HepG2 (cell line): ENCODE measurements at regions not wholly inside any gene's neighbourhood (a gene's known extent, or its start where the extent isn't known, plus 50 kb on each side); places are given as distances from the start of the nearest gene placed in this dataset.

Experiments used
- ARNTL ChIP-seq: sonication (generic); formaldehyde crosslinking; IDR thresholded peaks from 2 replicates; pipeline ENCODE4 v1.4.0; 2020; ENCODE audit warnings: mild to moderate bottlenecking, missing genetic modification reagents
- CBX5 ChIP-seq: sonication (generic); formaldehyde crosslinking; IDR thresholded peaks from 2 replicates; pipeline ENCODE4 v1.4.0; 2020; ENCODE audit warnings: missing genetic modification reagents, borderline replicate concordance
- DMAP1 ChIP-seq: IDR thresholded peaks from 2 replicates; pipeline ENCODE4 v1.6.1; 2016
- EHMT2 ChIP-seq: fragments of 200-600 bp; sonication (generic); IDR thresholded peaks from 2 replicates; pipeline ENCODE4 v1.7.0; 2017; ENCODE audit warnings: antibody characterized with exemption, low read depth, low read length, borderline replicate concordance
- ERF ChIP-seq: IDR thresholded peaks from 2 replicates; pipeline ENCODE4 v1.6.1; 2018; ENCODE audit warnings: missing biosample characterization, missing genetic modification reagents
- FOXA1 ChIP-seq, 2 experiments: fragments of 450-650 bp in 1 of 2; sonication (generic) in 1 of 2; formaldehyde crosslinking in 1 of 2; IDR thresholded peaks; 2 replicates each; pipeline versions ENCODE4 v1.4.0 to v1.6.1; 2016 to 2020; ENCODE audit warnings: missing genetic modification reagents in 1 of 2
- FOXP1 ChIP-seq, 2 experiments: fragments of 450-650 bp in 1 of 2; IDR thresholded peaks; 2 replicates each; pipeline ENCODE4 v1.6.1; 2017 to 2018; ENCODE audit warnings: antibody characterized with exemption in 1 of 2
- FOXP4 ChIP-seq: sonication (generic); formaldehyde crosslinking; IDR thresholded peaks from 2 replicates; pipeline ENCODE4 v1.4.0; 2020; ENCODE audit warnings: missing genetic modification reagents
- HDAC2 ChIP-seq: sonication (generic); formaldehyde crosslinking; IDR thresholded peaks from 2 replicates; pipeline ENCODE4 v1.4.0; 2020; ENCODE audit warnings: missing genetic modification reagents
- HOMEZ ChIP-seq: IDR thresholded peaks from 2 replicates; pipeline ENCODE4 v1.6.1; 2016; ENCODE audit warnings: low read depth
- MIER3 ChIP-seq: IDR thresholded peaks from 2 replicates; pipeline ENCODE4 v1.6.1; 2016; ENCODE audit warnings: missing compliant biosample characterization, borderline replicate concordance
- NFYC ChIP-seq: IDR thresholded peaks from 2 replicates; pipeline ENCODE4 v1.6.1; 2016; ENCODE audit warnings: missing genetic modification reagents, missing compliant biosample characterization
- PCBP2 ChIP-seq: fragments of 200-400 bp; formaldehyde crosslinking; optimal IDR thresholded peaks from 2 replicates; pipeline ENCODE3; 2018; ENCODE audit warnings: low read length, low read depth; ENCODE audit not compliant: poor library complexity, severe bottlenecking
- PHF5A ChIP-seq: IDR thresholded peaks from one replicate; pipeline ENCODE4 v1.6.1; 2018; ENCODE audit warnings: low read depth, missing genetic modification reagents; ENCODE audit not compliant: unreplicated experiment
- POGZ ChIP-seq: sonication (generic); formaldehyde crosslinking; IDR thresholded peaks from 2 replicates; pipeline ENCODE4 v1.4.0; 2020; ENCODE audit warnings: mild to moderate bottlenecking, missing genetic modification reagents
- TEAD3 ChIP-seq: optimal IDR thresholded peaks from 2 replicates; pipeline ENCODE3; 2016; ENCODE audit warnings: borderline replicate concordance
- TRIM24 ChIP-seq: sonication (generic); formaldehyde crosslinking; IDR thresholded peaks from 2 replicates; pipeline ENCODE4 v1.8.0; 2022; ENCODE audit warnings: mild to moderate bottlenecking, missing genetic modification reagents
- U2AF1 ChIP-seq: fragments of 200-400 bp; formaldehyde crosslinking; optimal IDR thresholded peaks from 2 replicates; pipeline ENCODE3; 2017; ENCODE audit warnings: mild to moderate bottlenecking, low read depth, low read length
- ZBTB44 ChIP-seq: sonication (generic); formaldehyde crosslinking; IDR thresholded peaks from 2 replicates; pipeline ENCODE4 v1.4.0; 2020; ENCODE audit warnings: missing genetic modification reagents
- ZNF33B ChIP-seq: sonication (generic); formaldehyde crosslinking; IDR thresholded peaks from 2 replicates; pipeline ENCODE4 v1.5.1; 2020; ENCODE audit warnings: mild to moderate bottlenecking, missing genetic modification reagents
- TF ChIP-seq, protein P1 (sequence below): sonication (generic); formaldehyde crosslinking; IDR thresholded peaks from 2 replicates; pipeline ENCODE4 v1.5.0; 2020; ENCODE audit warnings: missing genetic modification reagents, mild to moderate bottlenecking, borderline replicate concordance
- TF ChIP-seq, protein P2 (sequence below): sonication (generic); formaldehyde crosslinking; IDR thresholded peaks from 2 replicates; pipeline ENCODE4 v1.8.0; 2022; ENCODE audit warnings: missing genetic modification reagents, mild to moderate bottlenecking, moderate library complexity, borderline replicate concordance

DNA sequence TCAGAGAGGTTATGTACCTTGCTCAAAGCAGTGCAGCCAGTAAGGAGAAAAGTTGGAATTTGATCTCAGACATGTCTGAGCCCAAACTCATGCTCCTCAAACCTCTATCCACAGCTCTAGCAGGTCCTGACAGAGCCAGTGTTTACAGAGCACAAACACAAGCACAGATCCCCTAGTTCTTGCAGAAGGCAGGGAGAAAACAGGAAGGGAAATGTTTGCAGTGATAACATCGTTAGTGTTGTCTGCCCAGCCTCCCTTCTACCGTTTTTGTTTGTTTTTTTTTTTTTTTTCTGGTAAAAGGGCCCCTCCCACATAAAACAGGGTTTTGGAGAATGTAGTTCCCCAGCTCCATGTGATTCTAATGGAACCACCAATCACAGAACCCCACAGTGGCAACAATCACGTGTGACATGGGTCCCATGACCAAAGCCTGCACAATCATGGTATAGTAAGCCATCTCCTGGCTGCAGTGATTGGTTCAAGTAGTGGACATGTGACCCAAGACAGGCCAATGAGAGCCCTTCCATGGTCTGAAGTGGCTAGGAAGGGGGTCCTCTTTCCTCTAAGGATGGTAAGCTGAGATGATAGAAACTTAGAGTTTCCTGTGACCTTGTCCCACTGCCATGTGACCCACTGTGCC lies 513.4 kb downstream of the MED13L start (continued):
- TF ChIP-seq FOXP4 (CRISPR knock-in tag), result peak; percentile 98
- TF ChIP-seq, protein P1, sequence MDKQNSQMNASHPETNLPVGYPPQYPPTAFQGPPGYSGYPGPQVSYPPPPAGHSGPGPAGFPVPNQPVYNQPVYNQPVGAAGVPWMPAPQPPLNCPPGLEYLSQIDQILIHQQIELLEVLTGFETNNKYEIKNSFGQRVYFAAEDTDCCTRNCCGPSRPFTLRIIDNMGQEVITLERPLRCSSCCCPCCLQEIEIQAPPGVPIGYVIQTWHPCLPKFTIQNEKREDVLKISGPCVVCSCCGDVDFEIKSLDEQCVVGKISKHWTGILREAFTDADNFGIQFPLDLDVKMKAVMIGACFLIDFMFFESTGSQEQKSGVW (CRISPR knock-in tag), result no peak
- TF ChIP-seq ZNF33B, result no peak
- TF ChIP-seq HOMEZ (CRISPR knock-in tag), result peak; percentile 94
- peak; percentile 75 for TF ChIP-seq NFYC
- TF ChIP-seq TRIM24 (CRISPR knock-in tag), result no peak
- peak; percentile 48; the same call in 1 of the 2 replicates for TF ChIP-seq EHMT2
- peak; percentile 55; the same call in 1 of the 2 replicates for TF ChIP-seq ERF (CRISPR knock-in tag)
- TF ChIP-seq ZBTB44 (CRISPR knock-in tag), result no peak
- TF ChIP-seq, protein P2, sequence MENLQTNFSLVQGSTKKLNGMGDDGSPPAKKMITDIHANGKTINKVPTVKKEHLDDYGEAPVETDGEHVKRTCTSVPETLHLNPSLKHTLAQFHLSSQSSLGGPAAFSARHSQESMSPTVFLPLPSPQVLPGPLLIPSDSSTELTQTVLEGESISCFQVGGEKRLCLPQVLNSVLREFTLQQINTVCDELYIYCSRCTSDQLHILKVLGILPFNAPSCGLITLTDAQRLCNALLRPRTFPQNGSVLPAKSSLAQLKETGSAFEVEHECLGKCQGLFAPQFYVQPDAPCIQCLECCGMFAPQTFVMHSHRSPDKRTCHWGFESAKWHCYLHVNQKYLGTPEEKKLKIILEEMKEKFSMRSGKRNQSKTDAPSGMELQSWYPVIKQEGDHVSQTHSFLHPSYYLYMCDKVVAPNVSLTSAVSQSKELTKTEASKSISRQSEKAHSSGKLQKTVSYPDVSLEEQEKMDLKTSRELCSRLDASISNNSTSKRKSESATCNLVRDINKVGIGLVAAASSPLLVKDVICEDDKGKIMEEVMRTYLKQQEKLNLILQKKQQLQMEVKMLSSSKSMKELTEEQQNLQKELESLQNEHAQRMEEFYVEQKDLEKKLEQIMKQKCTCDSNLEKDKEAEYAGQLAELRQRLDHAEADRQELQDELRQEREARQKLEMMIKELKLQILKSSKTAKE (CRISPR knock-in tag), result peak; percentile 58; the same call in 1 of the 2 replicates
- no peak for TF ChIP-seq FOXP1 (IDR thresholded peaks at IDR 0.05)
- peak; percentile 98 for TF ChIP-seq FOXP1 (CRISPR knock-in tag; IDR thresholded peaks at IDR 0.05)
- TF ChIP-seq DMAP1 (CRISPR knock-in tag), result no peak
- TF ChIP-seq PCBP2, result no peak
- peak; percentile 33; the same call in 1 of the 2 replicates for TF ChIP-seq MIER3 (CRISPR knock-in tag)
- peak; percentile 28 for TF ChIP-seq TEAD3 (CRISPR knock-in tag)
- TF ChIP-seq ARNTL (CRISPR knock-in tag), result peak; percentile 36; the same call in 1 of the 2 replicates
- no peak for TF ChIP-seq FOXA1 (IDR thresholded peaks at IDR 0.05)
- TF ChIP-seq FOXA1 (CRISPR knock-in tag; IDR thresholded peaks at IDR 0.05), result peak; percentile 85
- TF ChIP-seq HDAC2 (CRISPR knock-in tag), result peak; percentile 73
- no peak for TF ChIP-seq U2AF1
- TF ChIP-seq PHF5A, result no peak
- peak; percentile 81 for TF ChIP-seq POGZ (CRISPR knock-in tag)
- no peak; the same call in 1 of the 2 replicates for TF ChIP-seq CBX5
